NCI-H1417 (cell line): ENCODE measurements at regions not wholly inside any gene's neighbourhood (a gene's known extent, or its start where the extent isn't known, plus 50 kb on each side); places are given as distances from the start of the nearest gene placed in this dataset.
A peak's percentile ranks its signal among the peaks of the same experiment; 100 is the strongest.

Experiments
- DNase-seq, 3 experiments: peaks; one replicate each; lab custom pipeline; 2025; lab: John Stamatoyannopoulos, UW

DNA sequence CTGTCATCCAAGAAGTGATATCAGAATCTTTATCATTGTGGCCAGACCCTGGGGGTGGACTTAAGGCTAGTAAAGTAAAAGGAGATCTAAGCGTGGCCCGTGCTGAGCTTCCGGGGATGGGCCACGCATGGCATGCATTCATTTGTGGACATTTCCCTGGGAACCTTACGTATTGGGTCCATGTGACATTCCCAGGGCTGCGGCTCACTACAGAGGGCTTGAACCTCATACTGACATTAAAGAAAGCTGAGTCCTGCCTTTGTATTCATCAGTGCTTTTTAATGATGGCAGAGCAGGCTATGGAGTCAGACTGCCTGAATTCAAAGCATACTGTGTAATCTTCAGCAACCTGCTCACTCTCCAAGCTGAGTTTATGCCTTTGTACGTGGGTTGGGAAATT lies 152.2 kb upstream of the AFDN start:
- no peak for DNase-seq

DNA sequence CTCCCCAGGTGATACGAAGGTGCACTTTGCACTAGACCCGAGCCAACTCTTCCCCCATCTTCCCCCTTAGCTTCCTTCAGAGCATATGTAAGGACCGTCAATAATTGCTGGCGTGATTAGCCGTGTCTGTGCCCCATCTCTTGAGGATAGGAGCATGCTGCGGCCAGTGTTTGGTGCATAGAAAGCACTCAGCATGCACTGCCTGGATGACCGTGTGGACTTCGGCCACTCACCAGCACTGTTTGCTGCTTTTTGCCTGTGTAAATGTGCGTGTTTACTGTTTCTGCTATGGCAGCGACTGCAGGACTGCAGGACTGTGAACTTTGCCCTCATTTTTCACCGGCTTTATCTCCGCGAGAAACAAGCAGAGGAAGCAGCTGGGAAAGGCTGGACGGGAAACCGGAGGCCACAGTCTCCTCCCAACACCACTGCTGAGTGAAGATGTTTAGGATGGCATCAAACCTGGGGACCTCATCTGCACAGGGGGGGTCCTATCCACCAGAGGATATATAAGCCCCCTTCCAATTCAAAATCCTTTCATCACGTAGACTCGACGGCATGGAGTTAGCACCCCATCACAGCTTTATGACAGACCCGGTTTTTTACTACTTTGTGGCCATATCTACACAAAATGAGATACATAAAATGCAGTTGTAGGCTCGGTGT lies 150.6 kb upstream of the AFDN start:
- DNase-seq = no peak

DNA sequence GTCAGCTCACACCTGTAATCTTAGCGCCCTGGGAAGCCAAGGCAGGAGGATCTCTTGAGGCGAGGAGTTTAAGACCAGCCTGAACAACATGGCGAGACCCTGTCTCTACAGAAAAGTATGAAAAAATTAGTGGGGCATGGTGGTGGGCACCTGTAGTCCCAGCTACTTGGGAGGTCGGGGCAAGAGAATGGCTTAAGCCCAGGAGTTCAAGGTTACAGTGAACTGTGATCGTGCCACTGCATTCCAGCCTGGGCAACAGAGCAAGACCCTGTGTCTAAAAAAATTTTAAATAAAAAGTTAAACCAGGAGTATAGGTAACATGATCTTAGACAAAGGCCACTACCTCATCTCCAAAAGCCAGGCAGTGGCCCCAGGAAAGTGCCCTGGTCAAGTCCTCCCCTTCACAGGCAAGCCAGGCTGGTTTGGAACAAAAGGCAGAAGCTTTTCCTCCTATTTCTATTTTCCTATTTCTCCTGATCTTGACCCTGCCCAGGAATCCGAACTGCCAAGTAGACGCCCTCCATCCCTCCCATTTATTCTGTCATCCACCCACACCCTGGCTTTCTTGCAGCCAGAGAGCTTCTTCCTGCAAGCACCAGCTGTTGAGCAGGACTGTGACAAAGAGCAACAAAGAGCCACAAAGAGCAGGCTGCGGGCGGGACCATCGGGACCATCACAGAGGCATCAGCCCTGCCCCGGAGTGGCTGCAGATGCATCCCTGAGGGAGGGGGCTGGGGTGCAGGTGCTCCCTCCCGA lies 149.9 kb upstream of the AFDN start:
- DNase-seq = peak in 1 of 3 experiments; percentile 2

DNA sequence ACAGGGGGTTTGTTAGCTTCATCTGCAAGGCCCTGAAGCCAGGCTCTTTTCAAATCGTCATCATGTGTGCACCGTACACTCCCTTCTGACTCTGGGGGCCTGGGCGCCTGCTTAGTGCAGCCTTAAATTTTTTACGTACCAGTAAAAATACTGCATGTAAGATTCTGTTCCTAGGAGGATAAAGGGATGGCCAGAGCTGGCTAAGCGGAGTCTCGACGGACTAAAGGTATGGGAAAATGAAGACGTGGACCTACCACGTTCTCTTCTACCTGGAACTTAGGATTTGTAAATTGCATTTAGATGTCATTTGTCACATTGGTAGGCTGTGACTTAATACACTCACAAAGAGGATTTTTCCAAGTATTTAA lies 149.3 kb upstream of the AFDN start:
- DNase-seq = no peak

DNA sequence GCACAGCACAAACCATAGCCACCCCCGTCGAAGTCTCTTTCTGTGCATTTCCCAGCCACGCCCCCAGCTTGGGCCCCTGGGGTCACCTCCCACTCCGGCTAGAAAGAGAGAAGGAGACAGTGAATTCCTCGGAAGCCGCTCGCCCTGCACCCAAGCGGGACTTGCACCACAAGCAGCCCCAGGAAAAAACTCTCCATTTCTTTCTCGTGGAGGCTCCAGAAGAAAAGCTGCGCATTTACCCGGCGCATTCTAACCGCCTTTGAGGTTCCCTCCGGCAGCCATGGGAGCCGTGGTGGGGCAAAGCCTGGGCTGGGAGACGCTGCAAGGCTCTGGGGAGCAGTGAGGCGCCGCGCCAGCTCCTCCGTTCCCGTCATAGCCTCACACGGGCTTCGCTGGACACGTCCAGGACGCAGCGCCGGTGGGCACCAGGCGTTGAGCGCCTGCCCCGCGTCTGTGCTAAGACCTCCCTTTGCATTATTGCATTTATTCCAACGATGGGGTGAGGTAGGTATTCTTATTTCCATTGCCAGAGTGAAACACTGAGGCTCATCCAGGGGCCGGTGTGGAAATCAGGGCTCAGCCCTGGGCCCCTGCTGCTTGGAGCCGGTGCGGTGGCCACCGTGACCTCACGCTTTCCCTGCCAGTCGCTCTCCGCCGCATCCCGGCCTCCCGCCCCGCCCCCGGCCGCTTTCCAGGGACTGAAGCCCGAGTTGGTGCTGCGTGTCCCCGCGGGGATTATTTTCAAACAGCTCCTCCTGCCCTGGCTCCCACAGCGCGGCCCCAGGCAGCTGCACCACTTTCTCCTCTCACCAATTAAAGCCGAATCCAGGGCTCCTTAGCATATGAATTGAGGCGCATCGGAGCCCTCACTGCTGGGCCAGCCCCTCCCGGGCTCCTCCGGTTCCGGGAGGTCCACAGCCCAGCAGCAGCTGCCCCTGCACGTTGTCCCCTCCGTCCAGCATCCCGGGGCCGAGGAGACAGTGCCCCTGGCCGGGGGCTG lies 148.3 kb upstream of the AFDN start:
- DNase-seq = peak; percentile 23 to 76 (median 65)

DNA sequence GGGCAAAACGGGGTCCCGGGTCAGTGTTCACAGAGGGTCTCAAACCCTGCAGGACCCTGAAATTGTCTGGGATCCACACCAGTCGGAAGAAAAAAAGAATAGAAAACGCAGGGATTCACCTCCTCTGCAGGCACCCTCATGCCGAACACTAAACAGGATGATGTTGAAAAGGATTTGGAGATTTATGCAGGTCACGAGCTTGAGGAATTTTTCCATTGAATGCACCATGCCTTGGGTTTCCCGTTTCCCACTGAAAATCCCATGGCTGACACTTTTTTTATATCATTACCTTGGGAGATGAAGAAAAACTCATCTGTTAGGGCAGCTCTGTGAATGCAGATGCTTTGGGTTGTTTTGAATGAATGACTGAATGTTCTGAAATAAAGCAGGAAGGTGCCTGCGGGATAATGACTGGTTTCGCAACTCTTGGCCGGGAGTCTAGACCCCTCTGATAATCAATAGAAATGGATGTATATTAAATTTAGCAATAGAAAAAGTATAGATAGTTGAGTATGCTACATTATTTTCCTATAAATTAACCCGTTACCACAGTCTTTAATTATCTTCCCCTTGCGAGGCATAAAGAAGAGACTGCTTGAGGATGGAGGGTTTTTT lies 147.5 kb upstream of the AFDN start:
- no peak for DNase-seq

DNA sequence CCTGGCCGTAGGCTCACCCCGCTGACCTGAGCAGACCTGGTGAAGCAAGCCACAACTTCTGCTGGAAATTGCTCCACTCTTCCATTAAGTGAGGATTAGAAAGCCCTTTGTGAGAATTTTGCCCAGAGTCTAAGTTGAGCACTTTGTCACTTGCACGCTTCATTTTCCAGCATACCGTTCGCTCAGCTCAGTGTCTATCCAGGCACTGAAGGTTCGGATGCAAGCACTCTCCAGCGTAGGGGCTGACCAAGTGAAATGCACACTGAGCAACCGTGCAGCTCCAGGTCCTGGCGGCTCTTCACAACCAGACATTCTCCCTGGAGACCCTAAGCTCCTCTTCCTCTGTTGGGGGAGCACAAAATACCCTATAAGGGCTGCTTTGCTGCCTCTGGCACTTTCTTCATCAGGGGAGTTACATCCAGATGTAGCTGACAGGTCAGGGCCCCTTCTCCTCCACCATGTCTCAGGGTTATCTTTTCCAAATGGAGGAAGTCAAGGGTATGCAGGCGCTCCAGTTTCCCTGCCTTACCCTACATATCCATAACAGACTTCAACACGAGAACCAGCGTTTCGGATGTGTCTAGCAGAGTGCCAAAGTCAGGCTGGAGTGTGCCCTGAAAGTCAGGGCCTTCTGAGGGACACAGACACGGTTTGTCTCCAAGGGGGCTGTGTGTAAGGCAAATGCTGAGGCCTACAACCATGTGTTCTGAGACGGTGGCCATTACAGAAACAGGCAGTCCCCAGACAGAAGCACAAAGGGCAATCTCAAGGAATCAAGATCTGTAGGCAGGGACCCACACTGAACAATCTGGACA lies 146.7 kb upstream of the AFDN start:
- DNase-seq = no peak

DNA sequence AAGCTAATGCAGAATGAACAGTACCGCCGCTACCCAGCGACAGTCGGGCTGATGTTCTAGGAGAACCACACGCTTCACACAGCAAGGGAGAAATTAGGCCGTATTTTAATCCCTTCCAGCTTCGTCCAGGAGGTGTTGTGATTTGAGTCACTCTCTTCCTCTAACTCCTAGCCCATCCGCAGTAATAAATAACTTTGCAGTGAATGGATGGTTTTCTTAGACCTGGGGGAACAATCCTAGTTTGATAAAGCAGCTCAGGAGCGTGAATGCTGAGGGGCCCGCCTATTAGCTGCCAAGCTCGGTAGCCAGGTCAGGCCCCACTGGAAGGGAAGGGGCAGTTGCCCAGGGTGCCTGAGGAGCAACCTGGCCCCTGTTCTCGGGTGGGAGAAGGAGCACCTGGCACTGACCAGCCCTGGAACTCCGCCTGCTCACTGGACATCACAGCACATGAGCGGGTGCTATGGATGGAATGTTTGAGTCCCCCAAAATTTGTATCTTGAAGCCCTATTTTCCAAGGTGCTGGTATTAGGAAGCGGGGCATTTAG lies 146.0 kb upstream of the AFDN start:
- no peak for DNase-seq

DNA sequence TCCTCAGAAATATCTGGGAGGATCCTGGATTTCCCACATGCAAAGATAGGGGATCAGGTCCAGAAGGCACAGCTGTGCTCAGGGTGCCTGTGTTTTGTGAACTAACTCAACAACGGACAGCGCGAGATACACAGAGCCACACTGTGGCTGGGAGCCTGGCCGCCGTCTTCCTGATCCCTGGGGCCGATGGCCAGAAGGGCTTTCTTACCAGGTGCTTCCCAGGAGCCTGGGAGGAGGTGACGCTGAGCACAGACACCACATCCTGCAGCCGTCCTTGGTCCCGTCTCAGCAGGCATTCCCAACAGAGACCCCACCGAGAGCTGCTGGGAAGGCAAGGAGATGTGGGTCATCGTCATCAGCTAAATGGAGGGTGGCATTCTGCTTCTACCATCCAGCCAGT lies 144.6 kb upstream of the AFDN start:
- no peak for DNase-seq

DNA sequence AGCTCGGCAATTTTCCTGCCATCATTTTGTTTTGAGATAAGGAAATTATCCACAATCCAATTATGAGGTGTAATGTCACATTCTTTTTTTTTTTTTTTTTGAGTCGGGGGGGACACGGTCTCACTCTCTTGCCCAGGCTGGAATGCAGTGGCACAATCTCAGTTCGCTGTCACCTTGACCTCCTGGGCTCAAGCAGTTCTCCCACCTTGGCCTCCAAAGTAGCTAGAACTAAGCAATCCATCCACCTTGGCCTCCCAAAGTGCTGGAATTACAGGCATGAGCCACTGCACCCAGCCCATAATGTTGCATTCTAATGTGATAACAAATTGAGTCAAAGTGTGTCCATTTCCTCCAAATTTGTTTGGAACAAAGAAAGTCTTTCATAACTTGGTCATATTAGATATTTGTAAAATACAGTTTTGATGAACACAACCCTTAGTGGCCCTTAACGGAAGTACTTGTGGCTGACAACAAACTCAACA lies 144.1 kb upstream of the AFDN start:
- DNase-seq = no peak

DNA sequence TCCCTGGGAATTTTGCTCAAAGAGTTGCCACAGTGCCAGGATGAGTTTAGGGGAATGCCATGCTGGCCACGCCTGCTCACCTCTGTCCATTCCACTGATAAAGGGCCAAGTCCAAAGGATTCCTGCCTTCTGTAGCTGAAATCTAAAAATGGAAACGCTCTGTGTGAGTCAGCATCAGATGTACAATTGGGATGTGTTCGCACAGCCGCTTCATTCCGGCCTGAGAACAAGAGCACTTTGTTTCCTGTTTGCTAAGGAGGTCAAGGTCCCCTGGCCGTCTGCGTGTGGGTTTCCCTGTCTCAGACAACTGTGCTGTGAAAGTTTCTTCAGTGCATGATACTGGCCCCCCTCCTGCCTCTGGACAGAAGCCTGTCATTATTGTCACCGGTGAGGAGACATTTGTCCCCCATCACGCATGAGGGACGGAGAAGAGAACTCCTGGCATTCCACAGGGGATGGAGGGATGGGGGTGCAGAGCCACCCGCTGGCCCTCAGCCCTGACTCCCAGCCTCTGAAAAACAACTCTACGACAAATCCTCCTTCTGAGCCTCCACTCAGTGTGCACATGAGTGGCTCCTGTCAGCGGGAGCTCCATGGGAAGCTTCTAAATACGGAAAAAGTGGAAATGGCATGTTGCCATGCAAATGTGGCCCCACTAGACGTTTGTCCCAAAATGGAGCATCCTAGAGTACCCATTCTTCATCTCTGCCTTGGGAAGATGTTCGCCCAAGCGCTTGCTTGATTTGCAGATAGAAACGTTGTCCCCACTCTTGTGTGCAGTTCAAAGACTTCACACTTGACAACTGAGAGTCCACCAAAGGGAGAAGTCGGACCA lies 143.5 kb upstream of the AFDN start:
- no peak for DNase-seq

DNA sequence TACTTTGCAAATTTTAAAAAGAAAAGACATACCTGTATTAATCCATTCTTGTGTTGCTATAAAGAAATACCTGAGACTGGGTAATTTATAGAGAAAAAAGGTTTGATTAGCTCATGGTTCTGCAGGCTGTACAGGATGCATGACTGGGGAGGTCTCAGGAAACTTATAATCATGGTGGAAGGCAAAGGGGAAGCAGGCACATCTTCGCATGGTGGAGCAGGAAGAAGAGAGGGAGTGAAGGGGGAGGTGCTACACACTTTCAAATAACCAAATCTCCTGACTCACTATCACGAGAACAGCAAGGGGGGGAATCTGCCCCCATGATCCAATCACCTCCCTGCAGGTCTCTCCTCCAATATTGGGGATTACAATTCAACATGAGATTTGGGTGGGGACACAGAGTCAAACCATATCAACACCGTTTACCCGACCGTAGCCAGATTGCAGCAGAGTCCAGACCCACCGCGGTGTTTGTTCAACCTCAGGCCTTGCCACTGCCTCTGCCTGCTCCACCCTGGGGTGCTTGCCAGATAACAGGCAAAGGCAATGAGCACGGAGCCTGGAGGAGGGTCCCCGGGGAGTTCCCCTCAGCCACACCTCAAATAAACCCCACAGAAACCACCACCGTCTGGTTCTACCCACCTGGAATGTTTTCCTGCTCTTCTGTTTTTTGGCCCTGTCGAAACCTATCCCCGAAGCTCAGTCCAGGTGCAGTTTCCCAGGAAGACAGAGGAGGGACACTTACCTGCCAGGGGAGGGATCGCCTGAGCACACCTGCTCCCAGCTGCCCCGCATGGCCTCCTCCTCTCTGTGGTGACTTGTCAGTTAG lies 142.2 kb upstream of the AFDN start:
- peak; percentile 10 to 70 (median 30) for DNase-seq

DNA sequence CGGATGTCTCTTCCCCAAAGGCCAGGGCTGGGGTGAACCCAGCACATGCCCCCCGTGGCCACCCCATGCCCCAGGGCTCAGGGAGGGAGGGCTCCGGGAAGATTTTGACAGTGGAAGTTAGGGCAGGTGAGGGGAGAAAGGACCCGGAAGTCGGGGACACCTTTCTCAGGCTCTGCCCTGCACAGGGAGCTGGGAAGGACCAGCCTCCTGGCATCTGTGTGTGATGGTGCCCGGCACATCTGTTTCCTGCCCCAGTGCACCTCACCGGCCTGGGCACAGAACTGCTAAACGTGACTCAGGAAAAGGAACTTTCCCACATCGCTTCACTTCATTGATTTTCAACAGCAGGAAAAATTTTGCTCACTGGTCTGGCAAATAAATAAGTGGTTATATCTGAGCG lies 141.1 kb upstream of the AFDN start:
- no peak for DNase-seq

DNA sequence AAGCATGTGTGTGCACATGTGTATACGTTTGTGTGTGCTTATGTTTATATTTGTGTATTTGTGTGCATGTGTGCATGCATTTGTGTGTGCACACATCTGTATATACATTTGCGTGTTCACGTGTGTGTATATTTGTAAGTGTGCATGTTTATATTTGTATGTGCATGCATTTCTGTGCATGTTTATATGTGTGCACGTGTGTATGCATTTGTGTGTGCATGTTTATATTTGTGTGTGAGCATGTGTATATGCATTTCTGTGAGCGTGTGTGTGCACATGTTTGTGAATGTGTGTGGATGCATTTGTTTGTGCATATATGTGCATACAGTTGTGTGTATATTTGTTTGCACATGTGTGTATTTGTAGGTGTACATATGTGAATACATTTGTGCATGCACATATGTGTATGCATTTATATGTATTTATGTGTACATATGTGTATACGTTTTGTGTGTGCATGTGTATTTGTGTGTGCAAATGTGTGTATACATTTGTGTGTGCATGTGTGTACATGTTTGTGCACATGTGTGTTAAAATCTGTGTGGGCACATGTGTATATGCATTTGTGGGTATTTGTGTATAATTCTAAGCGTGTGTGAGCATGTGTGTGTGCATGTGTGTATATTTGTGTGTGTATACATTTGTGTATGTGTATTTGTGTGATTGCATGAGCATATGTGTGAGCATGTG lies 140.4 kb upstream of the AFDN start:
- no peak for DNase-seq

DNA sequence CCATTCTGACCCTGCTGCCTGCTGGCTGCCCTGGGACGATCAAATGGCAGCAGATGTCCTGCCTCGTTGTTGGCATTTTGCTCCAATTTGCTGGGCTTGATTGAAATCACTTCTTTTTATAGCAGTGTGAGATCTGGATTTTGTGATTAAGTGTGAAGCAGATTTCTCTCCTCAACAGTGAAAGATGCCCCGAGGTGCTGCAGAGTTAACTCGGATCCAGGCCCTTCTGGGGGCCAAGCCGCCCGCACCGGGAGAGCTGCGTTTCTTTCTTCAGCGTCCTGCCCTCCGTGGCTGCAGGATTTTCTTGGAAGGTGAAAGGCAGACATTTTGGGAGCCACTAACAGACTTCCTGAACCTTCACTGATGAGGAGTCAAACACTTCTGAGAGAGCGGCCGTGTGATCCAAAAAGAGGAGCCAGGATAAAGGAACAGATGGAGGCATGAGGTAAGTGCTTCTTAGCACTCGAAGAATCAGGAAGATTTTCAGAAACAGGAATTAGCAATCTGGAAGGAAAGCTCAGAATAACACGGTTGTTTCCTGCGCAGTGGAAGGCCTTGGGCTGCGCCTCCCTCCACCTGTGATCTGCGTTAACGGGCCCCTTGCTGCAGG lies 139.5 kb upstream of the AFDN start:
- no peak for DNase-seq

DNA sequence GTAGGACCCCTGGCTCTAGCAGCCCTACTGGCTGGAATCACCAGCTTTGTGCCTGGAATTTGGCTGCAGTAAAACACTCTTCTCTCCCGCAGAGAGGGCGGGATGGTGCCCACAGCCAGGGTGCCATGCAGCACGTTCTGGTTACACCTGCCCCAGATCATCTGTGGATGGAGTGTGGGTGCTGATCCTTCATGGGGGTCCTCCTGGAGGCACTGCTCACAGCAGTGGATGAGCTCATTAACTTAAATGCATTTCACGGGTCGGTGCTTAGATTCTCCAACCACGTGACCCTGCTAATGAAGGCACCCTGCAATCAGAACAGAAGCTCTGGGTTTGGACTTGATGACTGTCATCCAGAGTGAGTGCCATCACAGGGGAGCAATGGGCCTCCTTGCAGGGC lies 138.6 kb upstream of the AFDN start:
- no peak for DNase-seq

DNA sequence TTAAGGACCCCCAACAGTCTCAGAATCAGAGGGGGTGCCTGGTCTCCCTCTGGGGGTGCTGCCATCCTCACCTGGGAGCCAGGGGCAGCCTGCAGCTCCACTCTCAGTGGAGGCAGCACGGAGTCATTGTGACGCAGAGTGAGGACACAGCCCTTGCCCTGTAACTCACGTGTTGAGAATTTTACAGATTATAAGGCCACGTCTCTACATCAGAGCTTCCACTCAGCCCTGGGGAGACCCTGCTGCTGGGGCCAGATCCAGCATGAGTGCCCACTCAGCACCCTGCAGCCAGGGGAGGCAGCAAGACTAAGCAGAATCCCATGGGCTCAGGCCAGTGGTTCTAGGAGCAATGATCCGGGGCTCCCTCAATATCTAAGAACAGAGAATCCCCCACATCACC lies 137.4 kb upstream of the AFDN start:
- DNase-seq = no peak

DNA sequence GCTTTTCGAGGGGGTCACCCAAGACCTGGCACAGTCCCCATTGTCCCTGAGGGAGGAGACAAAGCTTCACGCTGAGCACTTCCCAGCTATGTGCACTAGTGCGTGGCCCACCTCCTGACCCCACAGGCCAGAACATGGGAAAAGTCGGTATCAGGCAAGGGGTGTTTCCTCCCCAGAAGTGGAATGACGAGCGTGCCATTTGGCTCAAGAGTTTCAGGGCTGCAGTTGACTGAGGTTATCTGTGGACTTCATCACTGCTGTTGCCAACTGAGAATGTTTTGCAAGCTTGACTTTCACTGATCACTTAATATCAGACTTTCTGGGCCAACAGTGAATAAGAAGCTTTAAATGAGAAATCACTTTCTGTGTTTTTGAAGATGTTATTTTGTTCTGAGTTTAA lies 137.0 kb upstream of the AFDN start:
- no peak for DNase-seq
